ENCODE measurements at regions not wholly inside any gene's neighbourhood (a gene's known extent, or its start where the extent isn't known, plus 50 kb on each side); places are given as distances from the start of the nearest gene placed in this dataset.
"Not testable (repeated sequence)": the region's sequence is repeated elsewhere in the genome, so short reads cannot be mapped to it uniquely, and the experiment has no call there.

DNA sequence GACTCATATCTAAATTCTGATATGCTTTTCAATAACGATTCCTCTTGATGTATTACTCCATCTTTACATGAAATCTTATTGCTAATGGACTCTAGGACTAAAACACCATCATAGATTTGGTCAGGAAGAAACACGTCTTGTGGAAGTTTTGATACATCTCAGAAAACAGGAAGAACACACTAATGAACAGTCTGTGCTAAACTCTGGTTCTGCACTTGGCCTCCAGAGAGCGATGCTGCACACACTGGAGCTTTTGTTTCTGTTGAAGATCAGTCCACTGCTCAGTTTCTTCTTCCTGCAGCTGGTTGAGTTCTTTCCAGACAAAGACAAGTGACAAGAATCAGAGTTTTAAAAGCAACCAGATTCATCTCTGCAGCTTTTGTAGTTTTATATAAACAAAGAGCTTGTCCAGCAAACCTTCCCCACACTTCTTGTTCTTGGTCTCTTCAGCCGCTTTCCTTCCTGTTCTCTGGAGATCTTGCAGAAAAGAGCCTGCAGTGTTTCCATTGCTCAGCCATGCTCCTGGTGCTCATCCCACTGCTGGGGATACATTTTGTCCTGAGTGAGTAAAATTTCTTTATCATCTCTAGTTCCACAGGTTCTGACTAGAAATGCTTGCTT is 229.1 kb upstream of the OR4E1 start:
- CTCF ChIA-PET: interaction anchor here (0.6 to 0.7 kb wide), 2 partner anchors 39 to 41 kb away, joined by 3 read pairs; no protein-coding TSS in a partner anchor
- no peak for DNase-seq (ENCODE audit: low read depth, low spot score)
- H3K9me3 ChIP-seq (ENCODE audit: control insufficient read depth, insufficient read depth, low read length): no peaks in the 10 kb centered on the region
- no peak overlapping the region for H3K27ac ChIP-seq (ENCODE audit: low read depth, low read length)
- peak; percentile 29 for TF ChIP-seq CTCF (IDR thresholded peaks at IDR 0.05; ENCODE audit: low read depth, low read length)
- no peaks in the 10 kb centered on the region for H3K27me3 ChIP-seq (ENCODE audit: control insufficient read depth, insufficient read depth, low read length)
- POLR2A ChIA-PET: no interaction called here
- H3K4me3 ChIP-seq (ENCODE audit: low read depth, low read length): no peak overlapping the region

GRCh38 chr14:21894898-21895194 is 221.2 kb upstream of the OR4E1 start:
- POLR2A ChIA-PET; H3K9me3 ChIP-seq (ENCODE audit: control insufficient read depth, insufficient read depth, low read length); CTCF ChIA-PET: not testable (repeated sequence)

DNA sequence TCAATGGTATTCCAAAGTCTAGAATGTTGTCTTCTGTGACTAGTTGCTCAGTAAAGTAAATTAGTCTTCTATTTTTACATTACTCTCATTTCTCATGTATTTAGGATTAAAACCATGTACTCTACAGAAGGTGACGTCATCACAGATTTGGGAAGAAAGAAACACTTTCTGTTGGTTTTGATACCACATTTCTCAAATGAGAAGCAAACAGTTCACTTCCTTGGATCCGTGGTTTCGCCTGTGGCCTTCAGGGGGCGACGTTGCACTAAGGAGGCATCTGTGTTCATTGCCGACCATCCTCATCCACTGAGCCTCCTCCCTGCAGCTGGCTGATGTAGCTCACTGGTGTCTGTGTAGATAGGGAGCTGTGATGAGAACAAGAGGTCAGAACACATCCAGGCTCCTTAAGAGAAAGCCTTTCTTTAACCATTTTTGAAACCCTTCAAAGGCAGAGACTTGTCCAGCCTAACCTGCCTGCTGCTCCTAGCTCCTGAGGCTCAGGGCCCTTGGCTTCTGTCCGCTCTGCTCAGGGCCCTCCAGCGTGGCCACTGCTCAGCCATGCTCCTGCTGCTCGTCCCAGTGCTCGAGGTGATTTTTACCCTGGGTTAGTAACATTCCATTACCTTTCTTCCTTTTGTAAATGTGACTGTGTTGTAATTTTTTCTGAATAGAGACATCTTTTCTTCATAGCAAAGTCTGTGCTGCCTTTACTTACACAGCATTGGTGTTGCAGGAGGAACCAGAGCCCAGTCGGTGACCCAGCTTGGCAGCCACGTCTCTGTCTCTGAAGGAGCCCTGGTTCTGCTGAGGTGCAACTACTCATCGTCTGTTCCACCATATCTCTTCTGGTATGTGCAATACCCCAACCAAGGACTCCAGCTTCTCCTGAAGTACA is 220.6 kb upstream of the OR4E1 start:
- no peak for TF ChIP-seq CTCF (IDR thresholded peaks at IDR 0.05; ENCODE audit: low read depth, low read length)
- POLR2A ChIA-PET: no interaction called here
- CTCF ChIA-PET: no interaction called here
- Histone ChIP-seq H3K4me3 (ENCODE audit: low read depth, low read length) (no peak overlapping the region), H3K9me3 (ENCODE audit: control insufficient read depth, insufficient read depth, low read length) (no peaks in the 10 kb centered on the region; the same call in 1 of the 2 replicates), H3K27me3 (ENCODE audit: control insufficient read depth, insufficient read depth, low read length) (no peaks in the 10 kb centered on the region), H3K27ac (ENCODE audit: low read depth, low read length) (no peak overlapping the region)
- no peak for DNase-seq (ENCODE audit: low read depth, low spot score)

More at GRCh38 chr14:21894898-21895194, 221.2 kb upstream of the OR4E1 start:
- not testable (repeated sequence) for DNase-seq (ENCODE audit: low read depth, low spot score); H3K4me3 ChIP-seq (ENCODE audit: low read depth, low read length); H3K27me3 ChIP-seq (ENCODE audit: control insufficient read depth, insufficient read depth, low read length); H3K27ac ChIP-seq (ENCODE audit: low read depth, low read length)

GRCh38 chr14:21891921-21892320 is 218.3 kb upstream of the OR4E1 start:
- no peak for TF ChIP-seq CTCF (IDR thresholded peaks at IDR 0.05; ENCODE audit: low read depth, low read length)
- ChIA-PET POLR2A (no interaction called here), CTCF (no interaction called here)
- Histone ChIP-seq H3K27me3 (ENCODE audit: control insufficient read depth, insufficient read depth, low read length) (no peaks in the 10 kb centered on the region), H3K9me3 (ENCODE audit: control insufficient read depth, insufficient read depth, low read length) (no peaks in the 10 kb centered on the region; the same call in 1 of the 2 replicates), H3K27ac (ENCODE audit: low read depth, low read length) (no peak overlapping the region), H3K4me3 (ENCODE audit: low read depth, low read length) (no peak overlapping the region)
- DNase-seq (ENCODE audit: low read depth, low spot score): no peak

DNA sequence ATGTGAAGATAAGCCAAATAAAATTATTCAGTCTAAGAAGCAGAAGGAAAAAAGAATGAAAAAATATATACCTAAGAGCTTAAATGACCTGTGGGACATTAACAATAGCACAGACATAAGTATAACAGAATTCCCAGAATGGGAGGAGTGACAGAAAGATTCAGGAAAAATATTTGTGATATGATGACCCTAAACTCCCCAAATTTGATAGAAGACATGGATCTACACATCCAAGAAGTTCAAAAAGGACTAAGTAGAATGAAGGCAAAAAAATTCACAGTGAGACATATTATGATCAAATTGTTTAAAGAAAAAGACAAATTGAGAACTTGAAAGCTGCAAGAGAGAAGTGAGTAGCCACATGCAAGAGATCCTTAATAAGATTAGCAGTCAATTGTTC is 211.4 kb upstream of the OR4E1 start:
- Histone ChIP-seq H3K27me3 (ENCODE audit: control insufficient read depth, insufficient read depth, low read length) (no peaks in the 10 kb centered on the region), H3K4me3 (ENCODE audit: low read depth, low read length) (no peak overlapping the region), H3K27ac (ENCODE audit: low read depth, low read length) (no peak overlapping the region), H3K9me3 (ENCODE audit: control insufficient read depth, insufficient read depth, low read length) (no peaks in the 10 kb centered on the region)
- CTCF ChIA-PET: no interaction called here
- DNase-seq (ENCODE audit: low read depth, low spot score): no peak
- no peak for TF ChIP-seq CTCF (IDR thresholded peaks at IDR 0.05; ENCODE audit: low read depth, low read length)
- POLR2A ChIA-PET: no interaction called here
